ENCODE measurements at regions not wholly inside any gene's neighbourhood (a gene's known extent, or its start where the extent isn't known, plus 50 kb on each side); places are given as distances from the start of the nearest gene placed in this dataset.

- TF ChIP-seq CTCF (IDR thresholded peaks at IDR 0.05; ENCODE audit: low read depth, low read length), result no peak
Observed at GRCh38 chr4:111698361-111698760, 446.9 kb upstream of the FAM241A start.

GRCh38 chr4:111699165-111699564 lies 446.1 kb upstream of the FAM241A start:
- TF ChIP-seq CTCF (IDR thresholded peaks at IDR 0.05; ENCODE audit: low read depth, low read length), result no peak

More at GRCh38 chr4:111698361-111698760, 446.9 kb upstream of the FAM241A start:
- no peak overlapping the region for H3K4me3 ChIP-seq (replicated peaks in 1 of 2; ENCODE audit: low read depth in 2 of 2, low read length in 2 of 2)
- no peak for DNase-seq (ENCODE audit: low read depth in 2 of 2)

GRCh38 chr4:111701102-111701501 lies 444.2 kb upstream of the FAM241A start:
- no peak for TF ChIP-seq CTCF (IDR thresholded peaks at IDR 0.05; ENCODE audit: low read depth, low read length)
- no peak overlapping the region for H3K4me3 ChIP-seq (replicated peaks in 1 of 2; ENCODE audit: low read depth in 2 of 2, low read length in 2 of 2)
- DNase-seq (ENCODE audit: low read depth in 2 of 2), result no peak

More at GRCh38 chr4:111699165-111699564, 446.1 kb upstream of the FAM241A start:
- H3K4me3 ChIP-seq (replicated peaks in 1 of 2; ENCODE audit: low read depth in 2 of 2, low read length in 2 of 2), result no peak overlapping the region
- no peak for DNase-seq (ENCODE audit: low read depth in 2 of 2)

GRCh38 chr4:111707491-111707890 lies 437.8 kb upstream of the FAM241A start:
- H3K4me3 ChIP-seq (replicated peaks in 1 of 2; ENCODE audit: low read depth in 2 of 2, low read length in 2 of 2), result no peak overlapping the region
- DNase-seq (ENCODE audit: low read depth in 2 of 2), result no peak
- no peak for TF ChIP-seq CTCF (IDR thresholded peaks at IDR 0.05; ENCODE audit: low read depth, low read length)

GRCh38 chr4:111712093-111712677 lies 433.1 kb upstream of the FAM241A start:
- H3K4me3 ChIP-seq (replicated peaks in 1 of 2; ENCODE audit: low read depth in 2 of 2, low read length in 2 of 2), result no peak overlapping the region
- no peak for TF ChIP-seq CTCF (IDR thresholded peaks at IDR 0.05; ENCODE audit: low read depth, low read length)
- DNase-seq (ENCODE audit: low read depth in 2 of 2), result no peak

- DNase-seq (ENCODE audit: low read depth in 2 of 2), result no peak
- no peak for TF ChIP-seq CTCF (IDR thresholded peaks at IDR 0.05; ENCODE audit: low read depth, low read length)
- no peak overlapping the region for H3K4me3 ChIP-seq (replicated peaks in 1 of 2; ENCODE audit: low read depth in 2 of 2, low read length in 2 of 2)
Observed at GRCh38 chr4:111713276-111713675, 432.0 kb upstream of the FAM241A start.

- DNase-seq (ENCODE audit: low read depth in 2 of 2), result no peak
- no peak overlapping the region for H3K4me3 ChIP-seq (replicated peaks in 1 of 2; ENCODE audit: low read depth in 2 of 2, low read length in 2 of 2)
- no peak for TF ChIP-seq CTCF (IDR thresholded peaks at IDR 0.05; ENCODE audit: low read depth, low read length)
Observed at GRCh38 chr4:111717921-111718320, 427.3 kb upstream of the FAM241A start.
